Endothelial cell of umbilical vein (primary cell): ENCODE measurements at regions not wholly inside any gene's neighbourhood (a gene's known extent, or its start where the extent isn't known, plus 50 kb on each side); places are given as distances from the start of the nearest gene placed in this dataset.

Experiments
- BruUV-seq: library from RNA; stranded (reverse); fragments of 400-500 nt; replicated peaks from 2 replicates; lab custom pipeline; 2021; lab: Mats Ljungman, UMichigan
- CTCF ChIA-PET: fragments of 300-600, 350-600 bp; sonication (Branson Sonifier 250); formaldehyde crosslinking; loops from one replicate; lab custom pipeline; 2021; ENCODE audit warnings: antibody characterized with exemption, inconsistent platforms; lab: Charles Lee
- POLR2A ChIA-PET: fragments of 300-600, 350-600 bp; sonication (Branson Sonifier 250); formaldehyde crosslinking; loops from one replicate; lab custom pipeline; 2021; ENCODE audit warnings: antibody characterized with exemption, inconsistent platforms; lab: Charles Lee
- DNase-seq: peaks from one replicate; pipeline ENCODE4 v3.0.0-alpha.2; 2011; ENCODE audit warnings: low read depth, low spot score
- FAIRE-seq: peaks from 2 replicates; lab custom pipeline; 2011; peaks lifted over from hg19 to GRCh38; lab: Jason Lieb, UNC
- H2AFZ ChIP-seq: 2 replicates; pipeline ENCODE4 v1.6.0; 2012; ENCODE audit warnings: low read depth, low read length, control low read depth, inconsistent platforms
- H3K27ac ChIP-seq: 2 replicates; pipeline ENCODE4 v1.5.1; 2011; ENCODE audit warnings: low read depth, mild to moderate bottlenecking, control low read depth, low read length, moderate library complexity; ENCODE audit not compliant: insufficient read depth
- H3K27me3 ChIP-seq, 2 experiments: 2 replicates each; pipeline versions ENCODE4 v1.6.0 to v1.6.1; 2011; ENCODE audit warnings: low read length in 2 of 2, mixed read lengths in 1 of 2; ENCODE audit not compliant: control insufficient read depth in 2 of 2, insufficient read depth in 2 of 2
- H3K36me3 ChIP-seq, 2 experiments: 2 replicates in 1 of 2; 3 replicates in 1 of 2; pipeline ENCODE4 v1.5.1; 2011; ENCODE audit warnings: low read length in 2 of 2, mild to moderate bottlenecking in 1 of 2, moderate library complexity in 1 of 2; ENCODE audit not compliant: control insufficient read depth in 2 of 2, insufficient read depth in 2 of 2; ENCODE audit errors: extremely low read depth in 1 of 2
- H3K4me1 ChIP-seq: 3 replicates; pipeline ENCODE4 v1.5.1; 2011; ENCODE audit warnings: mild to moderate bottlenecking, low read length; ENCODE audit not compliant: control insufficient read depth, insufficient read depth; ENCODE audit errors: extremely low read depth
- H3K4me2 ChIP-seq: 2 replicates; pipeline ENCODE4 v1.6.1; 2011; ENCODE audit warnings: low read length, control low read depth, mixed read lengths; ENCODE audit not compliant: insufficient read depth
- H3K4me3 ChIP-seq, 3 experiments: fragments of 200-600 bp in 1 of 3; sonication (generic), shearing (Covaris generic) in 1 of 3; replicated peaks in 1 of 3; 2 replicates each; pipeline ENCODE4 v1.5.1; 2011 to 2016; ENCODE audit warnings: control low read depth in 3 of 3, low read length in 3 of 3, mild to moderate bottlenecking in 2 of 3, inconsistent platforms in 1 of 3, low read depth in 1 of 3, moderate library complexity in 1 of 3; ENCODE audit not compliant: insufficient read depth in 1 of 3
- H3K79me2 ChIP-seq: 2 replicates; pipeline ENCODE4 v1.6.0; 2012; ENCODE audit warnings: low read length, inconsistent platforms; ENCODE audit not compliant: control insufficient read depth, insufficient read depth
- H3K9ac ChIP-seq: replicated peaks from 2 replicates; pipeline ENCODE3; 2011; ENCODE audit warnings: low read length, control low read depth; ENCODE audit not compliant: insufficient read depth; ENCODE audit errors: extremely low read depth
- H3K9me1 ChIP-seq: replicated peaks from 3 replicates; pipeline ENCODE4 v1.6.0; 2011; ENCODE audit warnings: mild to moderate bottlenecking, low read length; ENCODE audit not compliant: control insufficient read depth, insufficient read depth; ENCODE audit errors: extremely low read depth
- H3K9me3 ChIP-seq: replicated peaks from 2 replicates; pipeline ENCODE4 v1.5.1; 2012; ENCODE audit warnings: low read length, inconsistent platforms; ENCODE audit not compliant: control insufficient read depth, insufficient read depth
- H4K20me1 ChIP-seq: replicated peaks from 2 replicates; pipeline ENCODE3; 2011; ENCODE audit warnings: mild to moderate bottlenecking, low read length; ENCODE audit not compliant: control insufficient read depth, insufficient read depth; ENCODE audit errors: extremely low read depth
- EZH2 ChIP-seq: IDR thresholded peaks from 2 replicates; pipeline ENCODE4 v1.6.1; 2012; ENCODE audit warnings: borderline replicate concordance, low read depth, mild to moderate bottlenecking, moderate library complexity, low read length, inconsistent platforms; ENCODE audit not compliant: severe bottlenecking
- FOS ChIP-seq: IDR thresholded peaks from 2 replicates; pipeline ENCODE4 v1.6.1; 2011; ENCODE audit warnings: mild to moderate bottlenecking, low read length, moderate library complexity, borderline replicate concordance; ENCODE audit not compliant: insufficient read depth
- GATA2 ChIP-seq: IDR thresholded peaks from 2 replicates; pipeline ENCODE4 v1.7.0; 2011; ENCODE audit warnings: low read depth, mild to moderate bottlenecking, moderate library complexity, mixed read lengths, low read length; ENCODE audit not compliant: insufficient read length, insufficient read depth
- JUN ChIP-seq: IDR thresholded peaks from 2 replicates; pipeline ENCODE4 v1.6.1; 2011; ENCODE audit warnings: borderline replicate concordance, low read depth; ENCODE audit not compliant: insufficient read length, insufficient read depth
- MYC ChIP-seq: IDR thresholded peaks from one replicate; pipeline ENCODE4 v1.6.1; 2011; ENCODE audit warnings: mild to moderate bottlenecking, low read depth, low read length
- POLR2A ChIP-seq: IDR thresholded peaks from 2 replicates; pipeline ENCODE4 v1.6.1; 2012; ENCODE audit warnings: low read depth, mild to moderate bottlenecking, control low read depth, low read length
- POLR2AphosphoS5 ChIP-seq: IDR thresholded peaks from 2 replicates; pipeline ENCODE4 v1.6.1; 2012; ENCODE audit warnings: low read depth, mild to moderate bottlenecking, control low read depth, low read length, moderate library complexity; ENCODE audit not compliant: insufficient read depth
- dilution Hi-C: fragments of 300-500 bp; cut with MboI; formaldehyde crosslinking; loops from one replicate; pipeline ENCODE4 v1.15.0; 2019; ENCODE audit warnings: low sequenced_read_pairs; ENCODE audit not compliant: extremely low pct_ligation_motif_present
- intact Hi-C: fragments of 100-400 bp; cut with micrococcal nuclease; formaldehyde crosslinking; loops from one replicate; pipeline ENCODE4 v1.10.0; 2022
- TF ChIP-seq, protein P1 (sequence below): IDR thresholded peaks from 2 replicates; pipeline ENCODE4 v1.6.1; 2011; ENCODE audit not compliant: insufficient read depth, insufficient read length
- TF ChIP-seq, protein P2 (sequence below), 2 donors: IDR thresholded peaks; 1 replicate in 1 of 2; 2 replicates in 1 of 2; pipeline ENCODE4 v1.5.1; 2011; ENCODE audit warnings: low read length in 2 of 2, mild to moderate bottlenecking in 2 of 2, moderate library complexity in 2 of 2, control low read depth in 1 of 2, inconsistent platforms in 1 of 2, low read depth in 1 of 2; ENCODE audit not compliant: insufficient read depth in 1 of 2; ENCODE audit errors: extremely low read depth in 1 of 2

DNA sequence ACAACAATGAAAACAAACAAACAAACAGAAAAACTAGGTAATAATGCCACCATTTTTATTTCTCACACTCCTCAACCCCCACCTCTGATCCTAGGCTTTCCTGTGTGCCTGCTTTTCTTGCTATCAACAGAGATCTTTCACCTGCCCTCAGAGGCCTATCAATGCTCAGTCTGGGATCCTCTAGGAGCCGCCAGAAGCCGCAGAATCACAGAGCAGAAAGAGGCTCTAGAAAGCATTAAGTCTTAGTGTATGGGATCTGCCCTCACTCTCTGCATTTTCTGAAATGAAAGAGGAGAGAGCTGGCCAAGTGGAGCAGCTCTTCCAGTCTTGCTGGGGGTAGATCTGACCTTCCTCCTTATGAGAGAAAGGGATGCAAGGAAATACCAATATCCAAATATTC is 306.8 kb downstream of the TUSC7 start:
- Histone ChIP-seq H3K4me3 (no peak overlapping the region), H3K27ac (no peak overlapping the region), H3K36me3 (no peaks in the 10 kb centered on the region), H3K9ac (no peak overlapping the region), H3K27me3 (peaks cover 4 to 9% of the 10 kb centered on the region in 2 experiments), H4K20me1 (no peaks in the 10 kb centered on the region), H3K9me3 (no peaks in the 10 kb centered on the region), H3K9me1 (no peaks in the 10 kb centered on the region), H3K4me2 (no peak overlapping the region), H3K79me2 (no peaks in the 10 kb centered on the region), H2AFZ (no peak overlapping the region), H3K4me1 (no peaks in the 10 kb centered on the region)
- no peak for FAIRE-seq
- POLR2A ChIA-PET, result no interaction called here
- CTCF ChIA-PET, result interaction anchor here (1.1 kb wide), 1 partner anchor 22 kb away, joined by 3 read pairs; no protein-coding TSS in a partner anchor
- dilution Hi-C loops, result no loop called here
- no TSS peak for BruUV-seq
- intact Hi-C loops, result loop anchor here (10.0 kb wide), 1 partner anchor 878 kb away; no protein-coding TSS in a partner anchor
- TF ChIP-seq FOS (no peak), EZH2 (no peak)
- DNase-seq, result no peak

DNA sequence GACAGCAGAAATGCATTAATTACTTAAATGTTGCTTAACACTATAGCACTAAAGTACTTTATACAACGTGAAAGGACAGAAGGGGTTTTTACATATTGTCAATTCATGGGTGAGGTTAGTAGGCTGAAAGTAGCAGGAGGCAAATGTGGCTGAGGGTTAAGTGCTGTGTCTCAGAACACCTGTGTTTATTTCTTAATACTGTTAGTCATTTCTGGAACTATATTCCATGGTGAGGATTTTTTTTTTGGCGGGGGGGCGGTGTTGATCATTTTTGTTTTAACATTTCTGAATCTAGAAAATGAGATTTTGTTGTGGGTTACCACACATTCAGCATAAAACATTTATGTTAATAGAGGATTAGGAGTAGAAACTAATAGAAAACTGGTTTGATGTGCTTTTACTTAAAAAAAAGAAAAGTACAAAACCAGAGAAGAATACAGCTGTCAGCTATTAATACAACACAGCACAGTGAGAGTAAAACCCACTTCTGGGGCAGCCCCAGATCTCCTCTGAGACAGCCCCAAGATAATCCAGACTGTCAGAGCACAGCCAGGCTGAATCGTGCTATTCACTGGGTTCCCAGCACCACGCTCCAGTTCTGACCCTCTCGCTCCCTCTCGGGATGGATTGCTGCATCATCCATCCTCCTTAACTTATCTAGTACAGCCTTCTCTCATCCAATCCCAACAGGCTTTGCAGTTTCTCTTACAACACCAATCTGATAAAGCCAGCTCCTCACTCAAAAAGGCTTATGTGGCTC is 307.7 kb downstream of the TUSC7 start:
- DNase-seq (no peak), FAIRE-seq (no peak)
- H3K9me3 ChIP-seq, result no peaks in the 10 kb centered on the region
- H3K9ac ChIP-seq, result no peak overlapping the region
- H3K4me3 ChIP-seq, result no peak overlapping the region
- intact Hi-C loops (loop anchor here (10.0 kb wide), 1 partner anchor 877 kb away; no protein-coding TSS in a partner anchor), dilution Hi-C loops (no loop called here)
- no peaks in the 10 kb centered on the region for H3K36me3 ChIP-seq
- BruUV-seq, result no TSS peak
- POLR2A ChIA-PET, result no interaction called here
- no peaks in the 10 kb centered on the region for H3K79me2 ChIP-seq
- H3K4me2 ChIP-seq, result no peak overlapping the region
- H3K4me1 ChIP-seq, result no peaks in the 10 kb centered on the region
- no peaks in the 10 kb centered on the region for H4K20me1 ChIP-seq
- no peak overlapping the region for H2AFZ ChIP-seq
- TF ChIP-seq, protein P1, sequence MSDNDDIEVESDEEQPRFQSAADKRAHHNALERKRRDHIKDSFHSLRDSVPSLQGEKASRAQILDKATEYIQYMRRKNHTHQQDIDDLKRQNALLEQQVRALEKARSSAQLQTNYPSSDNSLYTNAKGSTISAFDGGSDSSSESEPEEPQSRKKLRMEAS, result no peak
- TF ChIP-seq, protein P2, sequence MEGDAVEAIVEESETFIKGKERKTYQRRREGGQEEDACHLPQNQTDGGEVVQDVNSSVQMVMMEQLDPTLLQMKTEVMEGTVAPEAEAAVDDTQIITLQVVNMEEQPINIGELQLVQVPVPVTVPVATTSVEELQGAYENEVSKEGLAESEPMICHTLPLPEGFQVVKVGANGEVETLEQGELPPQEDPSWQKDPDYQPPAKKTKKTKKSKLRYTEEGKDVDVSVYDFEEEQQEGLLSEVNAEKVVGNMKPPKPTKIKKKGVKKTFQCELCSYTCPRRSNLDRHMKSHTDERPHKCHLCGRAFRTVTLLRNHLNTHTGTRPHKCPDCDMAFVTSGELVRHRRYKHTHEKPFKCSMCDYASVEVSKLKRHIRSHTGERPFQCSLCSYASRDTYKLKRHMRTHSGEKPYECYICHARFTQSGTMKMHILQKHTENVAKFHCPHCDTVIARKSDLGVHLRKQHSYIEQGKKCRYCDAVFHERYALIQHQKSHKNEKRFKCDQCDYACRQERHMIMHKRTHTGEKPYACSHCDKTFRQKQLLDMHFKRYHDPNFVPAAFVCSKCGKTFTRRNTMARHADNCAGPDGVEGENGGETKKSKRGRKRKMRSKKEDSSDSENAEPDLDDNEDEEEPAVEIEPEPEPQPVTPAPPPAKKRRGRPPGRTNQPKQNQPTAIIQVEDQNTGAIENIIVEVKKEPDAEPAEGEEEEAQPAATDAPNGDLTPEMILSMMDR (IDR thresholded peaks at IDR 0.05; ENCODE audit: extremely low read depth in 1 of 2, insufficient read depth in 1 of 2, low read depth in 1 of 2, low read length in 2 of 2), result no peak
- no peak for TF ChIP-seq JUN
- TF ChIP-seq POLR2A, result no peak
- no peak for TF ChIP-seq POLR2AphosphoS5
- no peak for TF ChIP-seq EZH2
- TF ChIP-seq FOS, result no peak
- TF ChIP-seq GATA2, result no peak
- no peak for TF ChIP-seq MYC
- no peak overlapping the region for H3K27ac ChIP-seq
- peaks cover 4 to 9% of the 10 kb centered on the region in 2 experiments for H3K27me3 ChIP-seq
- H3K9me1 ChIP-seq, result no peaks in the 10 kb centered on the region
- CTCF ChIA-PET, result interaction anchor here (0.8 to 2.7 kb wide), 5 partner anchors 11 to 508 kb away, joined by 3 to 22 read pairs (median 3); no protein-coding TSS in a partner anchor
